ENCODE measurements at regions not wholly inside any gene's neighbourhood (a gene's known extent, or its start where the extent isn't known, plus 50 kb on each side); places are given as distances from the start of the nearest gene placed in this dataset.

DNA sequence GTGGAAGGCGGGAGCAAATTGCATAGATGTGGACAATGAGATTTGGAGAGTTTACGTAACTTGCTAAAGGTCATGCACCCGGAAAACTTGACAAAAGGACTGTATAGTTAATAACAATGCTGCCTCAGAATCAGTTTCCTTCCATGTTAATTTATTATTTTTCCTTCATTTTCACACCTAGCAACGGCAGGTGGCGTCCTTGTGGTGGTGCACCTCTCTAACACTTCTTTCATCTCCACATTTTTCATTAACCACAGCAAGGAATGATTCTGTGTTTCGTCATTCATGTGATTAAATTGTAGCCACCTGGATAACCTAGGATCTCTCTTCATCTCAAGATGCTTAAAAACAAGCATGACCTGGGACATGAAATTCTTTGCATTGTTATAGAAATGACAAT is 2133.0 kb downstream of the NCAM2 start:
- TF ChIP-seq, protein P1, sequence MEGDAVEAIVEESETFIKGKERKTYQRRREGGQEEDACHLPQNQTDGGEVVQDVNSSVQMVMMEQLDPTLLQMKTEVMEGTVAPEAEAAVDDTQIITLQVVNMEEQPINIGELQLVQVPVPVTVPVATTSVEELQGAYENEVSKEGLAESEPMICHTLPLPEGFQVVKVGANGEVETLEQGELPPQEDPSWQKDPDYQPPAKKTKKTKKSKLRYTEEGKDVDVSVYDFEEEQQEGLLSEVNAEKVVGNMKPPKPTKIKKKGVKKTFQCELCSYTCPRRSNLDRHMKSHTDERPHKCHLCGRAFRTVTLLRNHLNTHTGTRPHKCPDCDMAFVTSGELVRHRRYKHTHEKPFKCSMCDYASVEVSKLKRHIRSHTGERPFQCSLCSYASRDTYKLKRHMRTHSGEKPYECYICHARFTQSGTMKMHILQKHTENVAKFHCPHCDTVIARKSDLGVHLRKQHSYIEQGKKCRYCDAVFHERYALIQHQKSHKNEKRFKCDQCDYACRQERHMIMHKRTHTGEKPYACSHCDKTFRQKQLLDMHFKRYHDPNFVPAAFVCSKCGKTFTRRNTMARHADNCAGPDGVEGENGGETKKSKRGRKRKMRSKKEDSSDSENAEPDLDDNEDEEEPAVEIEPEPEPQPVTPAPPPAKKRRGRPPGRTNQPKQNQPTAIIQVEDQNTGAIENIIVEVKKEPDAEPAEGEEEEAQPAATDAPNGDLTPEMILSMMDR (IDR thresholded peaks at IDR 0.05), result no peak
- TF ChIP-seq TEAD1 (CRISPR knock-in tag; IDR thresholded peaks at IDR 0.05) (no peak), GABPB1 (CRISPR knock-in tag; IDR thresholded peaks at IDR 0.05) (no peak), SOX15 (CRISPR knock-in tag; IDR thresholded peaks at IDR 0.05) (no peak), ZNF416 (CRISPR knock-in tag; IDR thresholded peaks at IDR 0.05) (no peak), MYBL2 (CRISPR knock-in tag; IDR thresholded peaks at IDR 0.05) (no peak), FOXP1 (CRISPR knock-in tag; IDR thresholded peaks at IDR 0.05; ENCODE audit: borderline replicate concordance) (no peak), CREB1 (CRISPR knock-in tag; IDR thresholded peaks at IDR 0.05) (no peak), CREM (CRISPR knock-in tag; IDR thresholded peaks at IDR 0.05) (no peak)
- TF ChIP-seq, protein P2, sequence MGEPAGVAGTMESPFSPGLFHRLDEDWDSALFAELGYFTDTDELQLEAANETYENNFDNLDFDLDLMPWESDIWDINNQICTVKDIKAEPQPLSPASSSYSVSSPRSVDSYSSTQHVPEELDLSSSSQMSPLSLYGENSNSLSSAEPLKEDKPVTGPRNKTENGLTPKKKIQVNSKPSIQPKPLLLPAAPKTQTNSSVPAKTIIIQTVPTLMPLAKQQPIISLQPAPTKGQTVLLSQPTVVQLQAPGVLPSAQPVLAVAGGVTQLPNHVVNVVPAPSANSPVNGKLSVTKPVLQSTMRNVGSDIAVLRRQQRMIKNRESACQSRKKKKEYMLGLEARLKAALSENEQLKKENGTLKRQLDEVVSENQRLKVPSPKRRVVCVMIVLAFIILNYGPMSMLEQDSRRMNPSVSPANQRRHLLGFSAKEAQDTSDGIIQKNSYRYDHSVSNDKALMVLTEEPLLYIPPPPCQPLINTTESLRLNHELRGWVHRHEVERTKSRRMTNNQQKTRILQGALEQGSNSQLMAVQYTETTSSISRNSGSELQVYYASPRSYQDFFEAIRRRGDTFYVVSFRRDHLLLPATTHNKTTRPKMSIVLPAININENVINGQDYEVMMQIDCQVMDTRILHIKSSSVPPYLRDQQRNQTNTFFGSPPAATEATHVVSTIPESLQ (CRISPR knock-in tag; IDR thresholded peaks at IDR 0.05), result no peak

Measured in WTC11 (cell line).